CD4-positive, alpha-beta T cell (primary cell): ENCODE measurements at regions not wholly inside any gene's neighbourhood (a gene's known extent, or its start where the extent isn't known, plus 50 kb on each side); places are given as distances from the start of the nearest gene placed in this dataset.

Experiments used
- ATAC-seq: fragments of 200-7000 bp; cut with Tn5 transposase; one replicate; pipeline ENCODE4 v1.10.0; 2022; ENCODE audit warnings: mild to moderate bottlenecking; ENCODE audit not compliant: poor library complexity
- CTCF ChIA-PET: fragments of 350-600 bp; sonication (Branson Sonifier 250); formaldehyde crosslinking; loops from one replicate; lab custom pipeline; 2021; ENCODE audit warnings: antibody characterized with exemption, inconsistent platforms; lab: Charles Lee
- POLR2A ChIA-PET: fragments of 350-600 bp; sonication (Branson Sonifier 250); formaldehyde crosslinking; loops from one replicate; lab custom pipeline; 2021; ENCODE audit warnings: antibody characterized with exemption, inconsistent platforms; lab: Charles Lee
- DNase-seq, 14 experiments: peaks; one replicate each; pipeline ENCODE4 v3.0.0-alpha.2; 2013 to 2020; ENCODE audit warnings: mixed read lengths in 2 of 14
- H3K27ac ChIP-seq, 2 donors: one replicate each; pipeline versions ENCODE4 v1.5.1 to v1.7.0; 2013; ENCODE audit warnings: low read length in 2 of 2, low read depth in 1 of 2, mild to moderate bottlenecking in 1 of 2
- H3K27me3 ChIP-seq, 2 experiments: 1 replicate in 1 of 2; 2 replicates in 1 of 2; pipeline versions ENCODE4 v1.6.1 to v1.7.0; 2013; ENCODE audit warnings: low read length in 2 of 2, control low read depth in 1 of 2, mild to moderate bottlenecking in 1 of 2, moderate library complexity in 1 of 2; ENCODE audit not compliant: insufficient read depth in 2 of 2, control insufficient read depth in 1 of 2
- H3K36me3 ChIP-seq: one replicate; pipeline ENCODE4 v1.6.1; 2013; ENCODE audit warnings: low read length, control low read depth; ENCODE audit not compliant: insufficient read depth
- H3K4me1 ChIP-seq: one replicate; pipeline ENCODE4 v1.6.1; 2013; ENCODE audit warnings: low read length, control low read depth; ENCODE audit not compliant: insufficient read depth
- H3K4me3 ChIP-seq: one replicate; pipeline ENCODE4 v1.5.1; 2013; ENCODE audit warnings: mild to moderate bottlenecking, low read length, moderate library complexity
- H3K9me3 ChIP-seq, 2 experiments: 1 replicate in 1 of 2; 2 replicates in 1 of 2; pipeline versions ENCODE4 v1.6.1 to v1.7.0; 2013; ENCODE audit warnings: low read length in 2 of 2, mild to moderate bottlenecking in 2 of 2, control low read depth in 1 of 2, moderate library complexity in 1 of 2; ENCODE audit not compliant: control insufficient read depth in 1 of 2, insufficient read depth in 1 of 2
- H3K27ac Mint-ChIP-seq: one replicate; pipeline ENCODE4 v1.8.0; 2020; ENCODE audit warnings: mixed read lengths
- H3K27me3 Mint-ChIP-seq: one replicate; pipeline ENCODE4 v1.8.0; 2021; ENCODE audit warnings: mixed read lengths
- H3K36me3 Mint-ChIP-seq: one replicate; pipeline ENCODE4 v1.8.0; 2021; ENCODE audit warnings: low read depth, mixed read lengths
- H3K4me1 Mint-ChIP-seq: one replicate; pipeline ENCODE4 v1.8.0; 2021; ENCODE audit warnings: low read depth, mixed read lengths
- H3K4me3 Mint-ChIP-seq: one replicate; pipeline ENCODE4 v1.8.0; 2020; ENCODE audit warnings: mild to moderate bottlenecking, mixed read lengths
- H3K9me3 Mint-ChIP-seq: one replicate; pipeline ENCODE4 v1.8.0; 2020; ENCODE audit warnings: mixed read lengths
- intact Hi-C, 2 experiments: fragments of 100-400 bp; cut with DNase I in 1 of 2; cut with micrococcal nuclease in 1 of 2; formaldehyde crosslinking; loops; one replicate each; pipeline versions ENCODE4 v1.15.1 to v1.9.0; 2023 to 2025; cut with DNase I, micrococcal nuclease
- TF ChIP-seq, protein P1 (sequence below): fragments of 200-600 bp; IDR thresholded peaks from one replicate; pipeline ENCODE4 v1.8.0; 2022; ENCODE audit warnings: antibody characterized with exemption, mild to moderate bottlenecking

DNA sequence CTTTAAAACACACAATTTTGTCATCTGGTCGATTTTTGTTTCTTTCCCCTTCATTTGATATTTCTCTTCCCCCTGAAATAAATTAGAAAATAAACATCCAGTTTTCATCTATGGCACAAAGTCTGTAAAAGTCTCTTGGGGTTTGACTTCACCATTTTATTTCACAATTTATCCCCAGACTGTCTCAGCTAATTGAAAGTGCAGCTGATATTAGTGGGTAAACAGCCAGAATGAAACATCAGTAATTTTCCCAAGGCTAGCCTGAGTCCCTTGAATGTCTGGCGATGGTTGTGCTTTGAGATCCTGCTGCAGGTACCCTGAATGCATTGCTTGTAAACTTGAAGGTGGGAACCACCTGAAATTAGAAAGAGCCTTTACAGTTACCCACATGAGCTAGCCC lies 60.6 kb upstream of the NEBL start:
- no peaks in the 10 kb centered on the region for H3K9me3 Mint-ChIP-seq
- H3K4me1 Mint-ChIP-seq: no peaks in the 10 kb centered on the region
- ATAC-seq: no peak
- Histone ChIP-seq H3K4me1 (no peaks in the 10 kb centered on the region), H3K9me3 (no peaks in the 10 kb centered on the region), H3K36me3 (no peaks in the 10 kb centered on the region), H3K27ac (no peak overlapping the region), H3K4me3 (no peak overlapping the region), H3K27me3 (no peaks in the 10 kb centered on the region)
- TF ChIP-seq, protein P1, sequence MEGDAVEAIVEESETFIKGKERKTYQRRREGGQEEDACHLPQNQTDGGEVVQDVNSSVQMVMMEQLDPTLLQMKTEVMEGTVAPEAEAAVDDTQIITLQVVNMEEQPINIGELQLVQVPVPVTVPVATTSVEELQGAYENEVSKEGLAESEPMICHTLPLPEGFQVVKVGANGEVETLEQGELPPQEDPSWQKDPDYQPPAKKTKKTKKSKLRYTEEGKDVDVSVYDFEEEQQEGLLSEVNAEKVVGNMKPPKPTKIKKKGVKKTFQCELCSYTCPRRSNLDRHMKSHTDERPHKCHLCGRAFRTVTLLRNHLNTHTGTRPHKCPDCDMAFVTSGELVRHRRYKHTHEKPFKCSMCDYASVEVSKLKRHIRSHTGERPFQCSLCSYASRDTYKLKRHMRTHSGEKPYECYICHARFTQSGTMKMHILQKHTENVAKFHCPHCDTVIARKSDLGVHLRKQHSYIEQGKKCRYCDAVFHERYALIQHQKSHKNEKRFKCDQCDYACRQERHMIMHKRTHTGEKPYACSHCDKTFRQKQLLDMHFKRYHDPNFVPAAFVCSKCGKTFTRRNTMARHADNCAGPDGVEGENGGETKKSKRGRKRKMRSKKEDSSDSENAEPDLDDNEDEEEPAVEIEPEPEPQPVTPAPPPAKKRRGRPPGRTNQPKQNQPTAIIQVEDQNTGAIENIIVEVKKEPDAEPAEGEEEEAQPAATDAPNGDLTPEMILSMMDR: no peak
- no peaks in the 10 kb centered on the region for H3K36me3 Mint-ChIP-seq
- H3K27ac Mint-ChIP-seq: no peak overlapping the region
- no peak for DNase-seq
- intact Hi-C loops: no loop called here
- ChIA-PET CTCF (no interaction called here), POLR2A (no interaction called here)
- H3K4me3 Mint-ChIP-seq: no peak overlapping the region
- H3K27me3 Mint-ChIP-seq: no peaks in the 10 kb centered on the region

DNA sequence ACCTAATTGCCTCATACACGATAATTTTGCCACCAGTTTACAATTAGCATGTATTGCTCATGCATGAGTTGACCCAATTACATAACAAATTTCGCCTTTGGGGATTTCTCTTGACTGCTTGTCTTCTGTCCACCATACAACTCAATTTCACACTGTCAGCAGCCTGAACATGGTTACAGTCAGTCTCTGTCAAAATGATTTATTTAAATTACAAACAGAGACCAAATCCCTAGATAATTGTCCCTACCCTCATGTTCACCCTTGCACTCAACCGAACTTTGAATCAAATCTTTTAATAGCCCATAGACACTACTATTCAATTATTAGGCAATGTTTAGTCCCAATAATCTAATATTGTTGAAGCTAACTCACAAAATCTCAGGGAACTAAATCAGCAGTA lies 59.7 kb upstream of the NEBL start:
- CTCF ChIA-PET: no interaction called here
- no peak for ATAC-seq
- H3K27me3 Mint-ChIP-seq: no peaks in the 10 kb centered on the region

DNA sequence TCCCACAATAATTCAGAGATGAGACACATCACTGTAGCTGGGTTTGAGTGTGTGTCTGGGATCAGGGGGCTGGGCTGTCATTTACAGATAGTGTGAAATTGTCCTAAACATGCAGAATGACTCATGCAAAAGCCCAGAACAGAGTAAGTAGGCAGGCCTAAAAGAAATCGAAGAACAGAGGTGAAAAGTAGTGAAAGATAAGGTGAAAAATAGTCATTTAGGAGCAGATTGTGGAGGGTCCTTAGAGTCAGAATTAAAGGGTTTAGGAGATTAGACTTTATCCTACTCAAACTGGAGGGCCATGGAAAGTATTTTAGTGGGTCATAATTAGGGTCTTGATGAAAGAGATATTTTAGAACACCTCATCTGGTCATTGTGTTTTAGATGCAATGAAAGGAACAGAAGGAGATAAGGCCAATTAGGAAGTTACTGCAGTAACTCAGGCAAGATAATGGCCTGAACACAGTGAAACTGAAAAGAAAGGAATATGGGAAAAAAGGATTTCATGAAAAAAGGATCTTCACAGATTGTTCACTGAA lies 58.3 kb upstream of the NEBL start:
- Mint-ChIP-seq H3K4me1 (no peaks in the 10 kb centered on the region), H3K9me3 (no peaks in the 10 kb centered on the region), H3K27me3 (no peaks in the 10 kb centered on the region), H3K4me3 (no peak overlapping the region), H3K36me3 (no peaks in the 10 kb centered on the region), H3K27ac (no peak overlapping the region)
- TF ChIP-seq, protein P1: no peak
- DNase-seq (no peak), ATAC-seq (no peak)
- no peaks in the 10 kb centered on the region for H3K27me3 ChIP-seq
- ChIA-PET POLR2A (no interaction called here), CTCF (no interaction called here)
- H3K36me3 ChIP-seq: no peaks in the 10 kb centered on the region
- H3K9me3 ChIP-seq: no peaks in the 10 kb centered on the region
- no peak overlapping the region for H3K27ac ChIP-seq
- intact Hi-C loops: no loop called here
- no peaks in the 10 kb centered on the region for H3K4me1 ChIP-seq
- H3K4me3 ChIP-seq: no peak overlapping the region

More for the DNA sequence above, 59.7 kb upstream of the NEBL start:
- Mint-ChIP-seq H3K4me3 (no peak overlapping the region), H3K36me3 (no peaks in the 10 kb centered on the region), H3K4me1 (no peaks in the 10 kb centered on the region), H3K27ac (no peak overlapping the region), H3K9me3 (no peaks in the 10 kb centered on the region)
- H3K9me3 ChIP-seq: no peaks in the 10 kb centered on the region
- TF ChIP-seq, protein P1: no peak
- H3K27me3 ChIP-seq: no peaks in the 10 kb centered on the region
- DNase-seq: no peak
- no peak overlapping the region for H3K27ac ChIP-seq
- POLR2A ChIA-PET: interaction anchor here (0.6 kb wide), 1 partner anchor 44 kb away, joined by 6 read pairs; no protein-coding TSS in a partner anchor
- intact Hi-C loops: no loop called here
- H3K4me1 ChIP-seq: no peaks in the 10 kb centered on the region
- no peaks in the 10 kb centered on the region for H3K36me3 ChIP-seq
- H3K4me3 ChIP-seq: no peak overlapping the region
